GM19035 (cell line): ENCODE measurements at regions not wholly inside any gene's neighbourhood (a gene's known extent, or its start where the extent isn't known, plus 50 kb on each side); places are given as distances from the start of the nearest gene placed in this dataset.

ENCODE experiments used
- ATAC-seq: cut with Tn5 transposase; IDR thresholded peaks from one replicate; pipeline ENCODE4 v1.9.1; 2021; ENCODE audit not compliant: unreplicated experiment

GRCh38 chr2:51224790-51225189 is 192.9 kb upstream of the NRXN1 start:
- ATAC-seq: no peak

- ATAC-seq: no peak
Measured at GRCh38 chr2:51222106-51222505, 190.2 kb upstream of the NRXN1 start.

DNA sequence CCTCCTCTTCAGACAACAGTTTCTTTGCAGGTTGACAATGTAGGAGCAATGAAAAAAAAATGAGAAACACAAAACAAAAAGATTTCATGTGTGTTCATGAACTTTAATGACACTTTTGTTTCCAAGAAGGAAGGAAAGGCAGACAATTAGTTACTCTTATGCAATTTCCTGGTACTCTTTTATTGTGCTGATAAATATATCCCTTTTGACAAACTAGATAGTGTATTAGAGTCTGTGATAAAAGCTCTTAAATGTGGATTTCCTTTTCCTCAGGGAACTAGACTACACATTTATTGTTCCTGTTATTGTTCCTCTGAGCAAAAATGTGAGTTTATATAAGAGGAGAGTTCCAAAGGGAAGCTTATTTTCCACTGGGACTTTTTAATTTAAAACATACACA is 188.7 kb upstream of the NRXN1 start:
- ATAC-seq: no peak

GRCh38 chr2:51220080-51220479 is 188.1 kb upstream of the NRXN1 start:
- ATAC-seq: no peak

GRCh38 chr2:51219468-51219867 is 187.5 kb upstream of the NRXN1 start:
- ATAC-seq: no peak

GRCh38 chr2:51218047-51218446 is 186.1 kb upstream of the NRXN1 start:
- ATAC-seq: no peak

DNA sequence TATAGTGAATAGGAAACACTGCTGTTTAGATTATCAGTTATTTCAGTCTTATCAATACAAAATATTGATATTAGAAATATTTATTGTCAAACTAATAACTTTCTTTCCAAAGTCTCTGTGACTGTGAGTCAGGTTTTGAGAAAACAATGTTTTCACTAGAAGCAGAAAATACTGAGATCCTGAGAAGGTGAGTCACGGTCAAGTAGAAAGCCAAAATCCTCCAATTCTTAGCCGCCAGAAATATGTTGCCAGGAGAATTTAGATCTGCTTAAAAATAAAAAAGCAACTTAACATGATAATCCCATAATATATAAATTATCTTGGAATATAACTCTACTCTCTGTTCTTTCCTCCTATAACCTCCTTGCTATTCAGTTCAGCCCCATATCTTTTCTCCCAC is 181.9 kb upstream of the NRXN1 start:
- no peak for ATAC-seq

- no peak for ATAC-seq
Measured at GRCh38 chr2:51212374-51212773, 180.4 kb upstream of the NRXN1 start.

DNA sequence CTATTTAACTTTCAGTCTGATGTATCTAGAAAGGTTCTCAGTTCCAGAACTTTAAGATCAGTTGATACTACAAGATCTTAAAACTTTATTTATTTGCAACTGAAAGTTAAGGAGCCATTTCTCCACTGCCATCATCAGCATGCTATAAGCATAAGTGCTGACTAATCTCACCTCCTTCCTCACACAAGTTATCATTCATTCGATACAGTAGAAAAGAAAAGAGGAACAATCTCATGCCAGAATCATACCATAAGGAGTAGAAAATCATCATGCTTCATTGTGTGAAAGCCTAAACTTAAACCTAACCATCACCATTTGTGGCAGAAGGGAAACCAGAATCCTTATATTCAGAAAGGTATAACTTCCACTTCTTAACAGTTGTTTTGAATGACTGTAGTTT is 176.6 kb upstream of the NRXN1 start:
- no peak for ATAC-seq

DNA sequence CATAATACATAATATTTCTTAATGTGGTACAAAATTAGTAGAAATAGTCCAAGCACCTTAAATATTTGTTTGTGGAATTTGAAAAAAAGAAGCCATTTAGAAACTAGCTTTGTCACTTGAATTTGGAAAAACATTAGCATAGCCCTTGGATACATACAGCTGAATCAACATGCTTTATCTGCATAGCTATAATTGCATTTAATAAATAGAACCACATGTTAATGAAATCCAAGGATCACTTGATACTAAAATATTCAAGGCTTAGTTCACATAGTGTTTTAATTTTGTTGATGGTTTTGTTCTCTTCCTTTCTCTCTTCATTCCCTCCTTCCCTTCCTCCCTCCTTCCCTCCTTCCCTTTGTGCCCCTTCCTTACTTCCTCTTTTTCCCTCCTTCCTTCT is 169.4 kb upstream of the NRXN1 start:
- no peak for ATAC-seq

GRCh38 chr2:51194656-51195055 is 162.7 kb upstream of the NRXN1 start:
- no peak for ATAC-seq

DNA sequence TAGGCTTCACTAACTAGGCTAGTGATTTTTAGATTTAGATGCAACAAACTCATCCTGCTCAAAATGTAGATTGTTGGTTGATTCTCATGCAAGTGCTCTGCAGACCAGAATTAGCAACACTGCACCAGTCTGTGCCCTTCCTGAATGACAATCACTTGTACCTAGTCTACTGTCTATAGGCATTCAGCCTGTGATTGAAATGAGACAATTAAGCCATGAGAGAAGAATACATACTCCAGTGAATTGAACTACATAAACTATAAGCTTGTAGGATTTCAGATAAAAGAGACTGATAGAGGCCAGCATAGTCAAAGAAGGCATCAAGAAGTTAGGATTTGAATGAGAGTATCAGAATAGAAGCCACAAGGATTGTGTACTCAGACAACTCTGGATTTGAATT is 138.3 kb upstream of the NRXN1 start:
- ATAC-seq: no peak

DNA sequence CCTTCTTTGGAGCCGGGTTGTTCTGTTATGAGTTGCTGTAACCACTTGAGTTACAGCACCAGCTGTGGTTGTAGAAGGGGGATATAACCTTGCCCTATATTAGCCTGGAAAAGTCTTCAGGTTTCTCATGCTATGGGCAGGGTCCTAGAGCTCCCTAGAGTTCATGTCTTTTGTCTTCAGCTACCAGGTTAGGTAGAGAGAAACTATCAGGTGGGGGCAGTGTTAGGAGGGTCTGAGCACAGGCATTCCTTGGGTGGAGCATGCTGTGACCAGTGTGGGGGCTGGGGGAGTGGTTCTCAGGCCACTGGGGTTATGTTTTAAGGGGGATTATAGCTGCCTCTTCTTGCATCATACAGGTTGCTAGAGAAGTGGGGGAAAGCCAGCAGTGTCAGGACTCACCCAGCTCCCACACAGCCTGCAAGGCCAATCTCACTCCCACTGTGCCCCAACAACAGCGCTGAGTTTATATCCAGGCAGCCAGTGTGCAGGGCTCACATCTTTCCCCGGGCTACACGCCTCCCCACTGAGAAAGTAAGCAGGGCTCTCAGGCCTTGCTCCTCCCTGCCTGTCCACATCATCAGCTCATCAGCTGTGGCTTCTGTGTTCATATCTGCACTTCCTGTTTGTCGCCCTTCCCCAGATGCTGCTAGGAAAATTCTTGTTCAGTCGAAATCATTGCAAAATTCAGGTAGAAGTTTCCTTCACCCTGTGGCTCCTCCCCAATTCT is 133.8 kb upstream of the NRXN1 start:
- ATAC-seq: no peak

GRCh38 chr2:51158251-51158650 is 126.3 kb upstream of the NRXN1 start:
- ATAC-seq: no peak

- no peak for ATAC-seq
Measured at GRCh38 chr2:51153236-51153635, 121.3 kb upstream of the NRXN1 start.

DNA sequence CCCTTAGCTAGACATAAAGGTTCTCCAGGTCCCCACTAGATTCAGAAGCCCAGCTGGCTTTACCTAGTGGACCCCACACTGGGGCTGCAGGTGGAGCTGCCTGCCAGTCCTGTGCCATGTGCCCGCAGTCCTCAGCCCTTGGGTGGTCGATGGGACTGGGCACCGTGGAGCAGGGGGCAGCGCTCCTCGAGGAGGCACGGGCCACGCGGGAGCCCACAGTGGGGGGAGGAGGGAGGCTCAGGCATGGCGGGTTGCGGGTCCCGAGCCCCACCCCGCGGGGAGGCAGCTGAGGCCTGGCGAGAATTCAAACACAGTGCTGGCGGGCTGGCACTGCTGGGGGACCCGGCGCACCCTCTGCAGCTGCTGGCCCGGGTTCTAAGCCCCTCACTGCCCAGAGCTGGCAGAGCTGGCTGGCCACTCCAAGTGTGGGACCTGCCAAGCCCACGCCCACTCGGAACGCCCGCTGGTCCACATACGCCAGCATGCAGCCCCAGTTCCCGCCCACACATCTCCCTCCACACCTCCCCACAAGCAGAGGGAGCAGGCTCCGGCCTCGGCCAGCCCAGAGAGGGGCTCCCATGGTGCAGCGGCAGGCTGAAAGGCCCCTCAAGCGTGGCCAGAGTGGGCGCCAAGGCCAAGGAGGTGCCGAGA is 119.7 kb upstream of the NRXN1 start:
- no peak for ATAC-seq

DNA sequence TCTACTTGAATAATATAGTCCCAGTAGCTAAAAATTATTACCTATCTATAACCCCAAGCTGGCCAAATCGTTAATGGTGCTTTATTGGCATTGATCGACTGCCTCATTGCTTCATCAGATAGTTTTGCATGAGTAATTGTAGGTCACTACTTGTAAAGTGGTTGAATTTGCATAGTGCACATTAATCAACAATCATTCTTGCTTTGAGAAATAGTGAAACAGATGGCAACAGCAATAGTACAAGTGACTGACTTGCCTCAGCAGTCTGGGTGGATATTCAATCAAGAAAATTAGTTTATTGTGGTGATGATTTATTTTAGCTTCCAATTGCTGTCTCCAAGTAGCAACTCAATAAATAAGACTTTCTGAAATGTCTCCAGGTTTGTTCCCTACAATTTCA is 117.8 kb upstream of the NRXN1 start:
- ATAC-seq: no peak

- no peak for ATAC-seq
Measured at GRCh38 chr2:51145761-51146160, 113.8 kb upstream of the NRXN1 start.

DNA sequence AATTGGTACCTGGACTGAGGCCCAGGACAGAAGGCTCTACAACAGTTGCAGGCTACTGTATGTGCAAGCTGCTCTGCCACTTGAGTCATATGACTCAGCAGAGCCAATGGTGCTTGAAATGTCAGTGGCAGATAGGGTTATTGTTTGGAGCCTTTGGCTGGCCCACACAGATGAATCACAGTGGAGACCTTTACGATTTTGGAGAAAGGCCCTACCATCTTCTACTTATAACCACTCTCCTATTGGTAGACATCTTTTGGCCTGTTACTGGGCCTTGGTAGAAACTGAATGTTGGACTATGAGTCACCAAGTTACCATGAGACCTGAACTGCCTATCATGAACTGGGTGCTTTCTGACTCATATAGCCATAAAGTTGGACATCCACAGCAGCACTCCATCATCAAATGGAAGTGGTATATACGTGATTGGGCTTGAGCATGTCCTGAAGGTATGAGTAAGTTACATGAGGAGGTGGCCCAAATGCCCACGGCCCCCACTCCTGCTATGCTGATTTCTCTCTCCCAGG is 88.9 kb upstream of the NRXN1 start:
- no peak for ATAC-seq

- no peak for ATAC-seq
Measured at GRCh38 chr2:51111532-51111931, 79.6 kb upstream of the NRXN1 start.

DNA sequence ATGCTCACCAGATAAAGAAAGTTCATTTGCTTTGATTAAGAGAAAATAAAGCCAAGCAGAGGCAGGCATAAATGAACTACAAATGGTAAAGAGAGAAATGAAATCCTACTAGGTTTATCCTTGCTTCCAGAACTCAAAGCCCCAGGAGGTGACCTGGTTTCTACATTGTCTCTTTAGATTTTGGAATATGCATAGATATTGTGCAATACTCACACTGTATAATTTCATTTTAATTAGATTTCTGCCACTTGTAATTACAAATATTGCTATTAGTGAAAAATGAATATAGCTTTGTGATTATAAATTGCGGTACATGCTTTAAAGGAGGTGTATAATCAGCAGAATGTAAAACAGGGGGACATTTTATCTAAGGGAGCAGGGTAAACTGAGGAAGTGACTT is 76.9 kb upstream of the NRXN1 start:
- ATAC-seq: no peak

GRCh38 chr2:51107841-51108240 is 75.9 kb upstream of the NRXN1 start:
- no peak for ATAC-seq

DNA sequence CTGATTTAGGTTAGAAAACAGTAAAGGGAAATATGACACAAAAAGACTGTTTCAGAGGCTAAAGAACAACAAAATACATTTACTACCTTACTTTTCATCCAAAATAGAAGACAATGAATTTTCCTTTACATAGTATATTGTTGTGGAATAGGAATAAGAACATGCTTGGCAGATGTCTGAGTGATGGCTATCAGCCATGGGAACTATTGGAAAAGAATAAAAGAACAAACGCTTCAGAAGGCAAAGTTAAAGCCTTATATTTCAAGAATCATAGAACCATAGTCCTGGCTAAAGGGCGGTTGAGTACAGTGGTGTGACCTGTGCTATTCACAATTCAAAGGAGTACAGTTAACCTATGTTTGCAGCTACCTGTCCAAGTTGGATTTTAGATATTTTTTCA is 73.9 kb upstream of the NRXN1 start:
- no peak for ATAC-seq
